SK-N-SH (cell line): ENCODE measurements at regions not wholly inside any gene's neighbourhood (a gene's known extent, or its start where the extent isn't known, plus 50 kb on each side); places are given as distances from the start of the nearest gene placed in this dataset.

Source experiments
- CTCF ChIA-PET: fragments of 300-600, 350-600 bp; formaldehyde crosslinking; extraction: SDS; loops from one replicate; lab custom pipeline; 2021; lab: Yijun Ruan, JAX
- POLR2A ChIA-PET: fragments of 350-600 bp; sonication (Branson Sonifier 250); formaldehyde crosslinking; extraction: SDS; loops from one replicate; lab custom pipeline; 2020; ENCODE audit warnings: antibody characterized with exemption, inconsistent platforms; lab: Yijun Ruan, JAX
- DNase-seq: peaks from one replicate; pipeline ENCODE4 v3.0.0; 2012
- H2AFZ ChIP-seq: fragments of 200-600 bp; sonication (generic); 2 replicates; pipeline ENCODE4 v1.8.1; 2016; ENCODE audit warnings: antibody characterized with exemption, mild to moderate bottlenecking, low read depth
- H3F3A ChIP-seq: fragments of 200-600 bp; sonication (generic); replicated peaks from 2 replicates; pipeline ENCODE3; 2016; ENCODE audit warnings: antibody characterized with exemption, mild to moderate bottlenecking; ENCODE audit not compliant: insufficient read depth
- H3K27ac ChIP-seq, 2 experiments: fragments of 200-500 bp in 1 of 2; fragments of 200-600 bp in 1 of 2; sonication (Bioruptor generic) in 1 of 2; sonication (generic), shearing (Covaris generic) in 1 of 2; 2 replicates each; pipeline versions ENCODE4 v1.5.1 to v1.6.1; 2014 to 2016; ENCODE audit warnings: low read depth in 2 of 2, inconsistent platforms in 1 of 2, low read length in 1 of 2, mild to moderate bottlenecking in 1 of 2, mixed read lengths in 1 of 2
- H3K27me3 ChIP-seq: fragments of 200-600 bp; sonication (generic), shearing (Covaris generic); 2 replicates; pipeline ENCODE4 v1.6.1; 2016; ENCODE audit warnings: mixed run types; ENCODE audit not compliant: insufficient read depth
- H3K36me3 ChIP-seq, 2 experiments: fragments of 200-500 bp in 1 of 2; fragments of 200-600 bp in 1 of 2; sonication (Bioruptor generic) in 1 of 2; sonication (generic) in 1 of 2; replicated peaks in 1 of 2; 2 replicates each; pipeline versions ENCODE3 to v1.5.1; 2014 to 2016; ENCODE audit warnings: low read length in 1 of 2, mild to moderate bottlenecking in 1 of 2; ENCODE audit not compliant: insufficient read depth in 2 of 2, control insufficient read depth in 1 of 2
- H3K4me1 ChIP-seq, 2 experiments: fragments of 200-500 bp in 1 of 2; fragments of 200-600 bp in 1 of 2; sonication (Bioruptor generic) in 1 of 2; sonication (generic), shearing (Covaris generic) in 1 of 2; 2 replicates each; pipeline versions ENCODE4 v1.5.1 to v1.6.1; 2014 to 2016; ENCODE audit warnings: low read depth in 1 of 2, low read length in 1 of 2, mixed run types in 1 of 2; ENCODE audit not compliant: insufficient read depth in 2 of 2, control insufficient read depth in 1 of 2
- H3K4me2 ChIP-seq: fragments of 200-600 bp; sonication (generic), shearing (Covaris generic); 2 replicates; pipeline ENCODE4 v1.6.1; 2017; ENCODE audit warnings: mixed run types
- H3K4me3 ChIP-seq, 2 experiments: fragments of 200-500 bp in 1 of 2; fragments of 200-600 bp in 1 of 2; sonication (Bioruptor generic) in 1 of 2; sonication (generic), shearing (Covaris generic) in 1 of 2; 2 replicates each; pipeline versions ENCODE4 v1.5.1 to v1.8.1; 2014 to 2016; ENCODE audit warnings: low read depth in 2 of 2, inconsistent platforms in 1 of 2, low read length in 1 of 2, mild to moderate bottlenecking in 1 of 2, mixed read lengths in 1 of 2, moderate library complexity in 1 of 2
- H3K79me2 ChIP-seq: fragments of 200-600 bp; sonication (generic); 2 replicates; pipeline ENCODE4 v1.8.1; 2017; ENCODE audit warnings: mild to moderate bottlenecking; ENCODE audit not compliant: insufficient read depth
- H3K9ac ChIP-seq: fragments of 200-600 bp; sonication (generic); 2 replicates; pipeline ENCODE4 v1.6.1; 2017; ENCODE audit warnings: mixed run types
- H3K9me2 ChIP-seq: fragments of 200-600 bp; sonication (generic); 2 replicates; pipeline ENCODE4 v1.6.1; 2017; ENCODE audit warnings: mixed run types
- H3K9me3 ChIP-seq: fragments of 200-600 bp; sonication (generic); 2 replicates; pipeline ENCODE4 v1.6.1; 2017; ENCODE audit warnings: mixed run types, mild to moderate bottlenecking, moderate library complexity
- H4K20me1 ChIP-seq: fragments of 200-600 bp; sonication (generic); 2 replicates; pipeline ENCODE4 v1.6.1; 2017; ENCODE audit warnings: mild to moderate bottlenecking, mixed run types; ENCODE audit not compliant: insufficient read depth
- ELF1 ChIP-seq: IDR thresholded peaks from 2 replicates; pipeline ENCODE4 v1.4.0; 2012
- EP300 ChIP-seq, 2 experiments: IDR thresholded peaks; 2 replicates each; pipeline versions ENCODE4 v1.4.0 to v1.6.1; 2012; ENCODE audit warnings: borderline replicate concordance in 1 of 2, low read depth in 1 of 2, low read length in 1 of 2
- EZH2phosphoT487 ChIP-seq: fragments of 200-600 bp; sonication (generic); IDR thresholded peaks from 2 replicates; pipeline ENCODE4 v1.6.1; 2017; ENCODE audit warnings: low read depth, mixed run types, mild to moderate bottlenecking, antibody characterized with exemption, moderate library complexity, borderline replicate concordance
- FOXJ3 ChIP-seq: sonication (generic); formaldehyde crosslinking; IDR thresholded peaks from 2 replicates; pipeline ENCODE4 v1.5.1; 2020; ENCODE audit warnings: mild to moderate bottlenecking, missing genetic modification reagents
- GABPA ChIP-seq: IDR thresholded peaks from 2 replicates; pipeline ENCODE4 v1.4.0; 2012; ENCODE audit warnings: low read depth, mild to moderate bottlenecking
- GATA2 ChIP-seq: sonication (generic); formaldehyde crosslinking; IDR thresholded peaks from 2 replicates; pipeline ENCODE4 v1.5.0; 2020; ENCODE audit warnings: mild to moderate bottlenecking, missing genetic modification reagents
- JUND ChIP-seq: IDR thresholded peaks from 2 replicates; pipeline ENCODE4 v1.4.0; 2012
- MEF2A ChIP-seq: IDR thresholded peaks from 2 replicates; pipeline ENCODE4 v1.4.0; 2012; ENCODE audit warnings: low read depth, borderline replicate concordance
- NFIC ChIP-seq: IDR thresholded peaks from 2 replicates; pipeline ENCODE4 v1.4.0; 2012; ENCODE audit warnings: borderline replicate concordance
- NRF1 ChIP-seq: IDR thresholded peaks from 2 replicates; pipeline ENCODE4 v1.6.1; 2012; ENCODE audit warnings: low read depth, mild to moderate bottlenecking, low read length
- POLR2AphosphoS5 ChIP-seq: IDR thresholded peaks from 2 replicates; pipeline ENCODE4 v1.6.1; 2012; ENCODE audit warnings: low read depth, low read length
- RCOR1 ChIP-seq: fragments of 150-350 bp; IDR thresholded peaks from 2 replicates; pipeline ENCODE4 v1.6.1; 2017; ENCODE audit warnings: antibody characterized with exemption, low read length
- TCF12 ChIP-seq: IDR thresholded peaks from 2 replicates; pipeline ENCODE4 v1.4.0; 2012
- WGBS: methylation state at CpG from one replicate; pipeline ENCODE4 v1.1.6; 2017; ENCODE audit warnings: low lambda C conversion rate; 5-methylcytosine and 5-hydroxymethylcytosine counted together
- TF ChIP-seq, protein P1 (sequence below): fragments of 150-350 bp; IDR thresholded peaks from 2 replicates; pipeline ENCODE4 v1.6.1; 2017; ENCODE audit warnings: antibody characterized with exemption, low read length, low read depth, borderline replicate concordance
- TF ChIP-seq, protein P2 (sequence below): fragments of 200-600 bp; sonication (generic); IDR thresholded peaks from 2 replicates; pipeline ENCODE4 v1.6.1; 2017; ENCODE audit warnings: antibody characterized with exemption, mild to moderate bottlenecking, moderate library complexity
- TF ChIP-seq, protein P3 (sequence below): IDR thresholded peaks from 2 replicates; pipeline ENCODE4 v1.4.0; 2012; ENCODE audit warnings: low read depth, borderline replicate concordance
- TF ChIP-seq, protein P4 (sequence below): fragments of 150-350 bp; IDR thresholded peaks from 2 replicates; pipeline ENCODE4 v1.6.1; 2016; ENCODE audit warnings: mild to moderate bottlenecking, low read depth, low read length
- TF ChIP-seq, protein P5 (sequence below): IDR thresholded peaks from 2 replicates; pipeline ENCODE4 v1.6.1; 2012; ENCODE audit warnings: mild to moderate bottlenecking, low read depth, low read length, moderate library complexity

DNA sequence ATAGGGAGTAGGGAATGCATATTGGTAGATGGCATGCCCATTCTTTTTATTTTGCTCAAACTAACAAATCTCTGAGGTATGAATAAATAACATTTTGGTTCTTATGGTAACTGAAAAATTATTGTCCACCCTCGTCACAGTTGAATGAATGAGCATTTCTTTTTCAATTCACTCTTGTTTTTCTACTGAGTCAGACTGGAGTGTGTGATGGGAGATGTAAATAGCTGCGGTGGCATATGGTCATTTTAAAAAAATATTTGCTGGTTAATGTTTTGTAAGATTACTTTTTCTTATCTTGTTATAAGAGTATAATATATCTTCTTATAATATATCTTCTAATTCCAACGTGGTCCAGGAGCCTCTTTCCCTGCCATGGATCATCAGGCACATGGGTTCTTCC, 586.5 kb downstream of the SLITRK5 start:
- Histone ChIP-seq H3K27ac (no peak overlapping the region), H4K20me1 (no peaks in the 10 kb centered on the region), H3K79me2 (no peaks in the 10 kb centered on the region), H3K4me2 (no peak overlapping the region), H3K4me3 (no peak overlapping the region), H3K27me3 (no peaks in the 10 kb centered on the region), H3K9me2 (no peaks in the 10 kb centered on the region), H3K9me3 (no peaks in the 10 kb centered on the region; the same call in 1 of the 2 replicates), H3K9ac (no peak overlapping the region)
- no peak for DNase-seq
- no peak for TF ChIP-seq GABPA
- TF ChIP-seq FOXJ3, result no peak
- TF ChIP-seq, all 33 proteins: peak for 0
- WGBS, result 12% methylated on average over 3 of the region's 3 CpGs
- ChIA-PET CTCF (no interaction called here), POLR2A (no interaction called here)
- H3K36me3 ChIP-seq, result no peaks in the 10 kb centered on the region
- no peak overlapping the region for H2AFZ ChIP-seq
- H3F3A ChIP-seq, result no peaks in the 10 kb centered on the region
- H3K4me1 ChIP-seq, result no peaks in the 10 kb centered on the region

DNA sequence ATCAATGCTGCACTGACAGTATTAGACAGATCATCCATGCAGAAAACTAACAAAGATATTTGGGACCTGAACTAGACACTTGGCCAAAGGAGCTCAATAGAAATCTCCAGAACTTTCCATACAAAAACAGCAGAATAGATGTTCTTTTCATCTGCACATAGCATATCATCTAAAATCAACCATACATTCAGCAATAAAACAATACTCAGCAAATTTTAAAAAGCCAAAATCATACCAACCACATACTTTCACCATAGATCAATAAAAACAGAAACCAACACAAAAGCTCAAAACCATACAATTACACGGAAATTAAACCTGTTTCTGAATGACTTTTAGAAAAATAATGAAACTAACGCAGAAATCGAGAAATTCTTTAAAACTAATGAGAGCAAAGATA, 592.6 kb downstream of the SLITRK5 start:
- Histone ChIP-seq H3K4me3 (no peak overlapping the region), H3K4me2 (no peak overlapping the region), H3K9me3 (no peaks in the 10 kb centered on the region), H2AFZ (no peak overlapping the region), H3K9me2 (no peaks in the 10 kb centered on the region), H3K79me2 (no peaks in the 10 kb centered on the region), H3K4me1 (no peaks in the 10 kb centered on the region), H3K27me3 (no peaks in the 10 kb centered on the region), H3K9ac (no peak overlapping the region), H3K27ac (no peak overlapping the region), H3K36me3 (no peaks in the 10 kb centered on the region), H3F3A (no peaks in the 10 kb centered on the region)
- 37% methylated on average over 3 of the region's 3 CpGs for WGBS
- POLR2A ChIA-PET, result no interaction called here
- no peak for DNase-seq
- TF ChIP-seq, protein P1, sequence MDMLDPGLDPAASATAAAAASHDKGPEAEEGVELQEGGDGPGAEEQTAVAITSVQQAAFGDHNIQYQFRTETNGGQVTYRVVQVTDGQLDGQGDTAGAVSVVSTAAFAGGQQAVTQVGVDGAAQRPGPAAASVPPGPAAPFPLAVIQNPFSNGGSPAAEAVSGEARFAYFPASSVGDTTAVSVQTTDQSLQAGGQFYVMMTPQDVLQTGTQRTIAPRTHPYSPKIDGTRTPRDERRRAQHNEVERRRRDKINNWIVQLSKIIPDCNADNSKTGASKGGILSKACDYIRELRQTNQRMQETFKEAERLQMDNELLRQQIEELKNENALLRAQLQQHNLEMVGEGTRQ, result no peak
- TF ChIP-seq JUND (no peak), EP300 (IDR thresholded peaks at IDR 0.05; ENCODE audit: borderline replicate concordance in 1 of 2, low read depth in 1 of 2, low read length in 1 of 2) (no peak), TCF12 (no peak), ELF1 (no peak), MEF2A (no peak), POLR2AphosphoS5 (no peak), NRF1 (no peak), NFIC (no peak), GATA2 (CRISPR knock-in tag) (no peak), EZH2phosphoT487 (no peak), RCOR1 (no peak)
- TF ChIP-seq, protein P2, sequence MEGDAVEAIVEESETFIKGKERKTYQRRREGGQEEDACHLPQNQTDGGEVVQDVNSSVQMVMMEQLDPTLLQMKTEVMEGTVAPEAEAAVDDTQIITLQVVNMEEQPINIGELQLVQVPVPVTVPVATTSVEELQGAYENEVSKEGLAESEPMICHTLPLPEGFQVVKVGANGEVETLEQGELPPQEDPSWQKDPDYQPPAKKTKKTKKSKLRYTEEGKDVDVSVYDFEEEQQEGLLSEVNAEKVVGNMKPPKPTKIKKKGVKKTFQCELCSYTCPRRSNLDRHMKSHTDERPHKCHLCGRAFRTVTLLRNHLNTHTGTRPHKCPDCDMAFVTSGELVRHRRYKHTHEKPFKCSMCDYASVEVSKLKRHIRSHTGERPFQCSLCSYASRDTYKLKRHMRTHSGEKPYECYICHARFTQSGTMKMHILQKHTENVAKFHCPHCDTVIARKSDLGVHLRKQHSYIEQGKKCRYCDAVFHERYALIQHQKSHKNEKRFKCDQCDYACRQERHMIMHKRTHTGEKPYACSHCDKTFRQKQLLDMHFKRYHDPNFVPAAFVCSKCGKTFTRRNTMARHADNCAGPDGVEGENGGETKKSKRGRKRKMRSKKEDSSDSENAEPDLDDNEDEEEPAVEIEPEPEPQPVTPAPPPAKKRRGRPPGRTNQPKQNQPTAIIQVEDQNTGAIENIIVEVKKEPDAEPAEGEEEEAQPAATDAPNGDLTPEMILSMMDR, result no peak
- TF ChIP-seq, protein P3, sequence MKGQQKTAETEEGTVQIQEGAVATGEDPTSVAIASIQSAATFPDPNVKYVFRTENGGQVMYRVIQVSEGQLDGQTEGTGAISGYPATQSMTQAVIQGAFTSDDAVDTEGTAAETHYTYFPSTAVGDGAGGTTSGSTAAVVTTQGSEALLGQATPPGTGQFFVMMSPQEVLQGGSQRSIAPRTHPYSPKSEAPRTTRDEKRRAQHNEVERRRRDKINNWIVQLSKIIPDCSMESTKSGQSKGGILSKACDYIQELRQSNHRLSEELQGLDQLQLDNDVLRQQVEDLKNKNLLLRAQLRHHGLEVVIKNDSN, result no peak
- TF ChIP-seq, protein P4, sequence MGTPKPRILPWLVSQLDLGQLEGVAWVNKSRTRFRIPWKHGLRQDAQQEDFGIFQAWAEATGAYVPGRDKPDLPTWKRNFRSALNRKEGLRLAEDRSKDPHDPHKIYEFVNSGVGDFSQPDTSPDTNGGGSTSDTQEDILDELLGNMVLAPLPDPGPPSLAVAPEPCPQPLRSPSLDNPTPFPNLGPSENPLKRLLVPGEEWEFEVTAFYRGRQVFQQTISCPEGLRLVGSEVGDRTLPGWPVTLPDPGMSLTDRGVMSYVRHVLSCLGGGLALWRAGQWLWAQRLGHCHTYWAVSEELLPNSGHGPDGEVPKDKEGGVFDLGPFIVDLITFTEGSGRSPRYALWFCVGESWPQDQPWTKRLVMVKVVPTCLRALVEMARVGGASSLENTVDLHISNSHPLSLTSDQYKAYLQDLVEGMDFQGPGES, result no peak
- TF ChIP-seq, protein P5, sequence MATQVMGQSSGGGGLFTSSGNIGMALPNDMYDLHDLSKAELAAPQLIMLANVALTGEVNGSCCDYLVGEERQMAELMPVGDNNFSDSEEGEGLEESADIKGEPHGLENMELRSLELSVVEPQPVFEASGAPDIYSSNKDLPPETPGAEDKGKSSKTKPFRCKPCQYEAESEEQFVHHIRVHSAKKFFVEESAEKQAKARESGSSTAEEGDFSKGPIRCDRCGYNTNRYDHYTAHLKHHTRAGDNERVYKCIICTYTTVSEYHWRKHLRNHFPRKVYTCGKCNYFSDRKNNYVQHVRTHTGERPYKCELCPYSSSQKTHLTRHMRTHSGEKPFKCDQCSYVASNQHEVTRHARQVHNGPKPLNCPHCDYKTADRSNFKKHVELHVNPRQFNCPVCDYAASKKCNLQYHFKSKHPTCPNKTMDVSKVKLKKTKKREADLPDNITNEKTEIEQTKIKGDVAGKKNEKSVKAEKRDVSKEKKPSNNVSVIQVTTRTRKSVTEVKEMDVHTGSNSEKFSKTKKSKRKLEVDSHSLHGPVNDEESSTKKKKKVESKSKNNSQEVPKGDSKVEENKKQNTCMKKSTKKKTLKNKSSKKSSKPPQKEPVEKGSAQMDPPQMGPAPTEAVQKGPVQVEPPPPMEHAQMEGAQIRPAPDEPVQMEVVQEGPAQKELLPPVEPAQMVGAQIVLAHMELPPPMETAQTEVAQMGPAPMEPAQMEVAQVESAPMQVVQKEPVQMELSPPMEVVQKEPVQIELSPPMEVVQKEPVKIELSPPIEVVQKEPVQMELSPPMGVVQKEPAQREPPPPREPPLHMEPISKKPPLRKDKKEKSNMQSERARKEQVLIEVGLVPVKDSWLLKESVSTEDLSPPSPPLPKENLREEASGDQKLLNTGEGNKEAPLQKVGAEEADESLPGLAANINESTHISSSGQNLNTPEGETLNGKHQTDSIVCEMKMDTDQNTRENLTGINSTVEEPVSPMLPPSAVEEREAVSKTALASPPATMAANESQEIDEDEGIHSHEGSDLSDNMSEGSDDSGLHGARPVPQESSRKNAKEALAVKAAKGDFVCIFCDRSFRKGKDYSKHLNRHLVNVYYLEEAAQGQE, result no peak
- TF ChIP-seq, all 33 proteins: peak for 0
- no peaks in the 10 kb centered on the region for H4K20me1 ChIP-seq
- CTCF ChIA-PET, result no interaction called here
